HepG2 (cell line): ENCODE measurements at regions not wholly inside any gene's neighbourhood (a gene's known extent, or its start where the extent isn't known, plus 50 kb on each side); places are given as distances from the start of the nearest gene placed in this dataset.

ENCODE experiments used
- ATAC-seq: fragments of 200-7000 bp; cut with Tn5 transposase; 3 replicates; pipeline ENCODE4 v1.9.1; 2020; ENCODE audit warnings: mild to moderate bottlenecking, moderate library complexity
- BruUV-seq: library from RNA; stranded (reverse); fragments of 400-500 nt; replicated peaks from 2 replicates; lab custom pipeline; 2021; lab: Mats Ljungman, UMichigan
- CTCF ChIA-PET: fragments of 300-600 bp; formaldehyde crosslinking; extraction: SDS; loops from one replicate; lab custom pipeline; 2021; ENCODE audit warnings: low total read pairs, inconsistent platforms, low intra/inter-chr PET ratio; lab: Yijun Ruan, JAX
- POLR2A ChIA-PET: fragments of 350-600 bp; sonication (Branson Sonifier 250); formaldehyde crosslinking; loops from one replicate; lab custom pipeline; 2020; ENCODE audit warnings: antibody characterized with exemption, inconsistent platforms; lab: Yijun Ruan, JAX
- DNase-seq: peaks from one replicate; pipeline ENCODE4 v3.0.0-alpha.2; 2015; ENCODE audit warnings: low spot score
- FAIRE-seq: peaks from 3 replicates; lab custom pipeline; 2011; peaks lifted over from hg19 to GRCh38; lab: Jason Lieb, UNC
- H2AFZ ChIP-seq: one replicate; pipeline ENCODE4 v1.6.1; 2011; ENCODE audit warnings: low read length, inconsistent platforms
- H3K27ac ChIP-seq: fragments of 300-600 bp; 3 replicates; pipeline ENCODE4 v1.8.0; 2011; ENCODE audit warnings: mixed run types, mild to moderate bottlenecking, mixed read lengths, low read length, inconsistent platforms; ENCODE audit not compliant: insufficient read depth; ENCODE audit errors: extremely low read length
- H3K27me3 ChIP-seq, 2 experiments: fragments of 200-600 bp in 1 of 2; 2 replicates in 1 of 2; 3 replicates in 1 of 2; pipeline versions ENCODE4 v1.6.0 to v1.8.0; 2011; ENCODE audit warnings: low read length in 2 of 2, mild to moderate bottlenecking in 2 of 2, moderate library complexity in 2 of 2, inconsistent platforms in 1 of 2; ENCODE audit not compliant: insufficient read depth in 2 of 2, control insufficient read depth in 1 of 2
- H3K36me3 ChIP-seq, 2 experiments: fragments of 200-600 bp in 1 of 2; replicated peaks in 1 of 2; 2 replicates in 1 of 2; 3 replicates in 1 of 2; pipeline versions ENCODE4 v1.5.1 to v1.8.0; 2011; ENCODE audit warnings: low read length in 2 of 2, inconsistent platforms in 1 of 2; ENCODE audit not compliant: insufficient read depth in 2 of 2, control insufficient read depth in 1 of 2
- H3K4me1 ChIP-seq: 2 replicates; pipeline ENCODE4 v1.5.1; 2012; ENCODE audit warnings: low read length, inconsistent platforms; ENCODE audit not compliant: insufficient read depth
- H3K4me2 ChIP-seq: 2 replicates; pipeline ENCODE4 v1.6.0; 2011; ENCODE audit warnings: low read depth, low read length, inconsistent platforms
- H3K4me3 ChIP-seq, 3 experiments: fragments of 200-600 bp in 1 of 3; sonication (generic), shearing (Covaris generic) in 1 of 3; replicated peaks in 1 of 3; 2 replicates each; pipeline ENCODE4 v1.5.1; 2011 to 2016; ENCODE audit warnings: low read length in 3 of 3, inconsistent platforms in 2 of 3, low read depth in 2 of 3, mild to moderate bottlenecking in 2 of 3, control low read depth in 1 of 3, mixed read lengths in 1 of 3; ENCODE audit not compliant: insufficient read depth in 1 of 3
- H3K79me2 ChIP-seq: one replicate; pipeline ENCODE4 v1.6.1; 2011; ENCODE audit warnings: low read length, inconsistent platforms; ENCODE audit not compliant: insufficient read depth
- H3K9ac ChIP-seq: 2 replicates; pipeline ENCODE4 v1.6.0; 2011; ENCODE audit warnings: mild to moderate bottlenecking, low read depth, low read length, inconsistent platforms; ENCODE audit not compliant: insufficient read depth
- H3K9me3 ChIP-seq: 2 replicates; pipeline ENCODE4 v1.5.1; 2012; ENCODE audit warnings: mild to moderate bottlenecking, low read length
- H4K20me1 ChIP-seq: 2 replicates; pipeline ENCODE4 v1.6.0; 2011; ENCODE audit warnings: inconsistent platforms, mild to moderate bottlenecking, low read length, moderate library complexity; ENCODE audit not compliant: insufficient read depth
- NFE2L2 ChIP-seq: fragments of 150-350 bp; IDR thresholded peaks from 2 replicates; pipeline ENCODE4 v1.6.1; 2014; ENCODE audit warnings: low read length
- PREB ChIP-seq: sonication (generic); formaldehyde crosslinking; IDR thresholded peaks from 2 replicates; pipeline ENCODE4 v1.4.0; 2020; ENCODE audit warnings: missing genetic modification reagents
- TBX2 ChIP-seq: sonication (generic); formaldehyde crosslinking; IDR thresholded peaks from 2 replicates; pipeline ENCODE4 v1.5.0; 2020; ENCODE audit warnings: missing genetic modification reagents, mild to moderate bottlenecking, borderline replicate concordance
- TCF7L2 ChIP-seq: IDR thresholded peaks from 2 replicates; pipeline ENCODE4 v1.6.1; 2011; ENCODE audit warnings: mild to moderate bottlenecking, low read depth, low read length, moderate library complexity
- THAP8 ChIP-seq: sonication (generic); formaldehyde crosslinking; IDR thresholded peaks from 2 replicates; pipeline ENCODE4 v1.5.1; 2020; ENCODE audit warnings: missing genetic modification reagents, mild to moderate bottlenecking, borderline replicate concordance
- ZNF350 ChIP-seq: sonication (generic); formaldehyde crosslinking; IDR thresholded peaks from 2 replicates; pipeline ENCODE4 v1.4.0; 2020; ENCODE audit warnings: mild to moderate bottlenecking, low read depth, missing genetic modification reagents, borderline replicate concordance
- ZNF547 ChIP-seq: sonication (generic); formaldehyde crosslinking; IDR thresholded peaks from 2 replicates; pipeline ENCODE4 v1.5.1; 2020; ENCODE audit warnings: mild to moderate bottlenecking, missing genetic modification reagents
- ZNF619 ChIP-seq: sonication (generic); formaldehyde crosslinking; IDR thresholded peaks from 2 replicates; pipeline ENCODE4 v1.4.0; 2020; ENCODE audit warnings: mild to moderate bottlenecking, missing genetic modification reagents
- ZNF788 ChIP-seq: sonication (generic); formaldehyde crosslinking; IDR thresholded peaks from 2 replicates; pipeline ENCODE4 v1.5.0; 2020; ENCODE audit warnings: mild to moderate bottlenecking, missing genetic modification reagents, borderline replicate concordance
- WGBS: methylation state at CpG from one replicate; pipeline ENCODE4 v1.1.6; 2017; ENCODE audit warnings: low lambda C conversion rate; 5-methylcytosine and 5-hydroxymethylcytosine counted together
- in situ Hi-C: cut with HindIII; loops from 2 replicates; pipeline ENCODE4 v1.10.0; 2017; ENCODE audit warnings: low pct_unique_long_range_greater_than_20kb; ENCODE audit not compliant: extremely low pct_ligation_motif_present
- intact Hi-C: fragments of 100-400 bp; cut with micrococcal nuclease; formaldehyde crosslinking; loops from one replicate; pipeline ENCODE4 v1.10.0; 2022; ENCODE audit not compliant: unreplicated experiment

GRCh38 chr13:30021611-30022010 is 171.2 kb upstream of the UBL3 start:
- in situ Hi-C loops = no loop called here
- WGBS = 6% methylated on average over 2 of the region's 2 CpGs
- DNase-seq (no peak), ATAC-seq (no peak), FAIRE-seq (no peak)
- BruUV-seq = no TSS peak
- intact Hi-C loops = no loop called here
- Histone ChIP-seq H3K27me3 (no peaks in the 10 kb centered on the region; a peak in 1 of 5 replicates), H3K4me2 (no peak overlapping the region), H3K27ac (no peak overlapping the region), H3K4me1 (peaks cover 16% of the 10 kb centered on the region), H4K20me1 (no peaks in the 10 kb centered on the region), H3K36me3 (no peaks in the 10 kb centered on the region), H3K9me3 (no peaks in the 10 kb centered on the region), H3K79me2 (no peaks in the 10 kb centered on the region), H3K9ac (no peak overlapping the region), H2AFZ (no peak overlapping the region), H3K4me3 (no peak overlapping the region)
- no peak for TF ChIP-seq TBX2 (CRISPR knock-in tag)
- no peak for TF ChIP-seq THAP8 (CRISPR knock-in tag)
- TF ChIP-seq PREB = no peak
- no peak for TF ChIP-seq NFE2L2
- TF ChIP-seq ZNF547 (CRISPR knock-in tag) = no peak
- TF ChIP-seq ZNF350 = no peak
- TF ChIP-seq ZNF619 = no peak
- no peak for TF ChIP-seq ZNF788
- TF ChIP-seq TCF7L2 = no peak
- ChIA-PET CTCF (no interaction called here), POLR2A (no interaction called here)
